ENCODE measurements at regions not wholly inside any gene's neighbourhood (a gene's known extent, or its start where the extent isn't known, plus 50 kb on each side); places are given as distances from the start of the nearest gene placed in this dataset.

DNA sequence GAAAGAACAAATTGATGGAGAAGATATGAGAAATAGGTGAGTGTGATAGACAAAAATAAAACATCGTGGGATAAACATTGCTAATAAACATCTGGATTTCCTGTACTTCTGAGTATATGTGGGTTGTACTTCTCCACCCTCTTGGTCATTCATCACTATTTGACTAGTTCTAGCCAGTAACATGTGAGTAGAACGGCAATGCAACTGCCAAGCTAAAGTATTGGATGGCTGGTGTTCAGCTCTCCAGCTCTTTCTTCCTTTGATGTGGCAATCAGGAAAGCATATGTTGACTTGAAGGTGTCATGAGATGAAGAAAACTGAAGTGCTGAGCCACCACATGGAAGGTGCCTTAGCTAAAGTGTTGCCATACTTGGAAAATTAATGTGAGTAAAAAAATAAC, 144.9 kb downstream of the SCG2 start:
- POLR2A ChIA-PET, result interaction anchor here (0.6 kb wide), 1 partner anchor 15 kb away, joined by 7 read pairs; no protein-coding TSS in a partner anchor
- intact Hi-C loops (cut with micrococcal nuclease; ENCODE audit: unreplicated experiment), result loop anchor here (5.0 kb wide), 3 partner anchors 145 to 405 kb away; partner anchors contain the start of gene SCG2
- TF ChIP-seq CTCF (IDR thresholded peaks at IDR 0.05; ENCODE audit: insufficient read depth in 1 of 2, low read depth in 1 of 2, low read length in 1 of 2, severe bottlenecking in 1 of 2, unreplicated experiment in 1 of 2), result no peak
- CTCF ChIA-PET, result interaction anchor here (0.6 to 1.2 kb wide), 2 partner anchors 41 to 145 kb away, joined by 3 read pairs; partner anchors contain the start of gene SCG2
- Mint-ChIP-seq H3K9me3 (ENCODE audit: unreplicated experiment) (peaks cover 9% of the 10 kb centered on the region), H3K4me3 (ENCODE audit: unreplicated experiment) (no peak overlapping the region), H3K27ac (ENCODE audit: unreplicated experiment) (no peak overlapping the region), H3K27me3 (ENCODE audit: insufficient read depth, unreplicated experiment) (peaks cover 6% of the 10 kb centered on the region), H3K36me3 (ENCODE audit: insufficient read depth, unreplicated experiment) (no peaks in the 10 kb centered on the region), H3K4me1 (ENCODE audit: low read depth, unreplicated experiment) (no peaks in the 10 kb centered on the region)
- H3K36me3 ChIP-seq (ENCODE audit: control insufficient read depth, insufficient read depth, low read length), result no peaks in the 10 kb centered on the region
- BruUV-seq (replicated peaks), result no TSS peak
- DNase-seq, result no peak
- H3K27me3 ChIP-seq (replicated peaks; ENCODE audit: control insufficient read depth, insufficient read depth, low read length), result no peaks in the 10 kb centered on the region
- no peak overlapping the region for H3K4me3 ChIP-seq (ENCODE audit: low read depth, low read length)
- H3K9me3 ChIP-seq, result no peaks in the 10 kb centered on the region
- H3K4me1 ChIP-seq, result no peaks in the 10 kb centered on the region

GRCh38 chr2:223459328-223459939, 142.7 kb downstream of the SCG2 start:
- POLR2A ChIA-PET, result no interaction called here
- H3K27ac Mint-ChIP-seq (ENCODE audit: unreplicated experiment), result no peak overlapping the region
- no peaks in the 10 kb centered on the region for H3K36me3 Mint-ChIP-seq (ENCODE audit: insufficient read depth, unreplicated experiment)

DNA sequence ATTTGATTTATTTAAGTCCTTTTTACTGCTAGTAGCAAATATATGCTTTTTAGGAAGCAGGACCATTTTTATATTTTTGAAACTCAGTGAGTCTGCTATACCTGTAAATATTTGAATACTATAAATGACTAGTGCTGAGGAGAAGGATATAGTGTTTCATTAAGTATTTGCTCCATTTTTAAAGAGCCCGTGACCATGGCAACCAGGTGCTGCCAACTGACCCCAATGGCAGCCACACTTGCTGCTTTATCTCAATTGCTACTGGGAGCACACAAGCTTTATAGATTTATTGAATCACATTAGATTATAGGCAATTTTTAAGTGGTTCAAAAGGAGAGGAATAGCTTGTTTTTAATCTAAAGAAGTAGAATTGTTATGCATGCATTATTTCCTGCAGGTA, 142.0 kb downstream of the SCG2 start:
- DNase-seq, result no peak
- H3K4me3 ChIP-seq (ENCODE audit: low read depth, low read length), result no peak overlapping the region
- Mint-ChIP-seq H3K27me3 (ENCODE audit: insufficient read depth, unreplicated experiment) (no peaks in the 10 kb centered on the region), H3K4me1 (ENCODE audit: low read depth, unreplicated experiment) (no peaks in the 10 kb centered on the region), H3K4me3 (ENCODE audit: unreplicated experiment) (no peak overlapping the region), H3K27ac (ENCODE audit: unreplicated experiment) (no peak overlapping the region), H3K36me3 (ENCODE audit: insufficient read depth, unreplicated experiment) (no peaks in the 10 kb centered on the region), H3K9me3 (ENCODE audit: unreplicated experiment) (peaks cover 15% of the 10 kb centered on the region)
- ChIA-PET CTCF (no interaction called here), POLR2A (no interaction called here)
- intact Hi-C loops (cut with micrococcal nuclease; ENCODE audit: unreplicated experiment), result no loop called here
- H3K36me3 ChIP-seq (ENCODE audit: control insufficient read depth, insufficient read depth, low read length), result no peaks in the 10 kb centered on the region
- no peaks in the 10 kb centered on the region for H3K9me3 ChIP-seq
- H3K4me1 ChIP-seq, result no peaks in the 10 kb centered on the region
- H3K27me3 ChIP-seq (replicated peaks; ENCODE audit: control insufficient read depth, insufficient read depth, low read length), result no peaks in the 10 kb centered on the region
- BruUV-seq (replicated peaks), result no TSS peak
- no peak for TF ChIP-seq CTCF (IDR thresholded peaks at IDR 0.05; ENCODE audit: insufficient read depth in 1 of 2, low read depth in 1 of 2, low read length in 1 of 2, severe bottlenecking in 1 of 2, unreplicated experiment in 1 of 2)

More at GRCh38 chr2:223459328-223459939, 142.7 kb downstream of the SCG2 start:
- BruUV-seq (replicated peaks), result no TSS peak
- intact Hi-C loops (cut with micrococcal nuclease; ENCODE audit: unreplicated experiment), result loop anchor here (1.0 to 5.0 kb wide), 4 partner anchors 143 to 403 kb away; partner anchors contain the start of gene SCG2
- no peaks in the 10 kb centered on the region for H3K4me1 Mint-ChIP-seq (ENCODE audit: low read depth, unreplicated experiment)
- H3K4me3 Mint-ChIP-seq (ENCODE audit: unreplicated experiment), result no peak overlapping the region
- H3K4me1 ChIP-seq, result no peaks in the 10 kb centered on the region
- H3K9me3 ChIP-seq, result no peaks in the 10 kb centered on the region
- no peaks in the 10 kb centered on the region for H3K36me3 ChIP-seq (ENCODE audit: control insufficient read depth, insufficient read depth, low read length)
- CTCF ChIA-PET, result interaction anchor here (0.5 to 1.0 kb wide), 6 partner anchors 11 to 1398 kb away, joined by 3 read pairs; no protein-coding TSS in a partner anchor
- no peaks in the 10 kb centered on the region for H3K27me3 Mint-ChIP-seq (ENCODE audit: insufficient read depth, unreplicated experiment)
- no peak overlapping the region for H3K4me3 ChIP-seq (ENCODE audit: low read depth, low read length)
- TF ChIP-seq CTCF (IDR thresholded peaks at IDR 0.05; ENCODE audit: insufficient read depth in 1 of 2, low read depth in 1 of 2, low read length in 1 of 2, severe bottlenecking in 1 of 2, unreplicated experiment in 1 of 2), result peak; percentile 26 to 66
- no peaks in the 10 kb centered on the region for H3K27me3 ChIP-seq (replicated peaks; ENCODE audit: control insufficient read depth, insufficient read depth, low read length)
- no peak for DNase-seq
- peaks cover 15% of the 10 kb centered on the region for H3K9me3 Mint-ChIP-seq (ENCODE audit: unreplicated experiment)

Measured in Caco-2 (cell line).